Loucy (cell line): ENCODE measurements at regions not wholly inside any gene's neighbourhood (a gene's known extent, or its start where the extent isn't known, plus 50 kb on each side); places are given as distances from the start of the nearest gene placed in this dataset.

Source experiments
- EZH2phosphoT487 ChIP-seq: fragments of 200-600 bp; IDR thresholded peaks from 2 replicates; pipeline ENCODE4 v1.6.1; 2018; ENCODE audit warnings: antibody characterized with exemption, mild to moderate bottlenecking, moderate library complexity, borderline replicate concordance
- TF ChIP-seq, protein P1 (sequence below): fragments of 200-600 bp; sonication (generic); conservative IDR thresholded peaks from 2 replicates; pipeline ENCODE4 v1.5.1; 2014; ENCODE audit warnings: mild to moderate bottlenecking, antibody characterized with exemption, low read length

DNA sequence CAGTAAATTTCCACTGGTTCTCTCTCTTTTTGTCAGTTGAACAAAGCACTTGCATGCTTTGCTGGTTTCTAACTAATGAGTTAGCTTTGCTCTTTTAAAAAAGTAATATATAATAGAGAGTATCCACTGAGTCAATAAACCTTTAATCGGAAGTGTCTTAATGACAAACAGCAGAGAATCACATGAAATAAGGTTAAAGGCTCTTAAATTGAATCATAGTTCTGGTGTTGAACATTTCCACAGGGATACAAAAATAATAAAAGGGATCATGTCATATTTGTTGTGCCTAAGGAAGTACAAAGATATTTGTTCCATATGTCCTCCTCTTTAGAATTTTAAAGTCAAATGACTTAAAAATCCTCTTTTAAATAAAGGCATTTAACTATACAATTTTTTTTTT, 362.6 kb downstream of the LRIG3 start:
- TF ChIP-seq, protein P1, sequence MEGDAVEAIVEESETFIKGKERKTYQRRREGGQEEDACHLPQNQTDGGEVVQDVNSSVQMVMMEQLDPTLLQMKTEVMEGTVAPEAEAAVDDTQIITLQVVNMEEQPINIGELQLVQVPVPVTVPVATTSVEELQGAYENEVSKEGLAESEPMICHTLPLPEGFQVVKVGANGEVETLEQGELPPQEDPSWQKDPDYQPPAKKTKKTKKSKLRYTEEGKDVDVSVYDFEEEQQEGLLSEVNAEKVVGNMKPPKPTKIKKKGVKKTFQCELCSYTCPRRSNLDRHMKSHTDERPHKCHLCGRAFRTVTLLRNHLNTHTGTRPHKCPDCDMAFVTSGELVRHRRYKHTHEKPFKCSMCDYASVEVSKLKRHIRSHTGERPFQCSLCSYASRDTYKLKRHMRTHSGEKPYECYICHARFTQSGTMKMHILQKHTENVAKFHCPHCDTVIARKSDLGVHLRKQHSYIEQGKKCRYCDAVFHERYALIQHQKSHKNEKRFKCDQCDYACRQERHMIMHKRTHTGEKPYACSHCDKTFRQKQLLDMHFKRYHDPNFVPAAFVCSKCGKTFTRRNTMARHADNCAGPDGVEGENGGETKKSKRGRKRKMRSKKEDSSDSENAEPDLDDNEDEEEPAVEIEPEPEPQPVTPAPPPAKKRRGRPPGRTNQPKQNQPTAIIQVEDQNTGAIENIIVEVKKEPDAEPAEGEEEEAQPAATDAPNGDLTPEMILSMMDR = no peak
- TF ChIP-seq EZH2phosphoT487 = no peak
